ENCODE measurements at regions not wholly inside any gene's neighbourhood (a gene's known extent, or its start where the extent isn't known, plus 50 kb on each side); places are given as distances from the start of the nearest gene placed in this dataset.
"Not testable (repeated sequence)": the region's sequence is repeated elsewhere in the genome, so short reads cannot be mapped to it uniquely, and the experiment has no call there.

DNA sequence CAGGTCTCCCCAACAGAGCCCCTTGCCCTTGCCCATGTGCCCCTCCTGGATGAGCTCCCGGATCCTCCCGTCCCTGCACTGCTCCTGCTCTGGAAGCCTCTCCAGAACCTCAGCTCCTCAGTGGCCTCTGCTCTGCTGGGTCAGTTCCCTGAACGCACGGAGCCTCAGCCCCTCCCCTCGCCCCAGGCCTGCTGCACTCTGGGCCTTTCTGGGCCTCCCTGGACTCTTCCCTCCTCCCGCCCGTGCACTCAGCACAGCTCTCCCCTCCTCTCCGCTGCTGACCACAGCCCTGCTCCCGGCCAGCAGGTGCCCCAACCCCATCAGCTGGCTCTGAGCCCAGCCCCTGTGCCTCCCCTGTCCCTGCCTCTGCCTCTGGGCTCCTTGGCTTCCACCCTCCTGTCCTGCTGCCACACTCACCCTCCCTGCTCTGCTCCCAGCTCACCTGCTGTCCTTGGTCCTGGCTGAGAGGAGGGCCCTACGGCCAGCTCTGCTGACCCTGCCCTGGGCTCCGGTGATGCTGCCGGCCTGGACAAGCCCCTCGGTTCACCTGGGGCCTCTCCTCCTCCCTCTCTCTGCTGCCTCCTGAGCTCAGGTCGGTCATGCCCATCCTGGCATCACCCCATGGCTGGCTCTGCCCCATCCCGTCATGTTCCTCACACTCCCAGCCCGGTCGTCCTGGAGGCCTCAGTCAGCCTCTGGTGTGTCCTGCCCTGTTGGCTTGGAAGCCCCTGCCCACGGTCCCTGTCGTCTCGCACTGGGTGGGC lies 248.4 kb downstream of the TMEM121 start:
- not testable (repeated sequence) for TF ChIP-seq CTCF (IDR thresholded peaks at IDR 0.05); EZH2 (IDR thresholded peaks at IDR 0.05; ENCODE audit: borderline replicate concordance, insufficient read depth, low read depth, low read length, poor library complexity, severe bottlenecking)
